ENCODE measurements at regions not wholly inside any gene's neighbourhood (a gene's known extent, or its start where the extent isn't known, plus 50 kb on each side); places are given as distances from the start of the nearest gene placed in this dataset.

- Histone ChIP-seq H3K4me1 (no peaks in the 10 kb centered on the region), H3K4me3 (no peak overlapping the region), H3K9me3 (no peaks in the 10 kb centered on the region), H3K36me3 (no peaks in the 10 kb centered on the region), H3K27me3 (no peaks in the 10 kb centered on the region), H3K27ac (no peak overlapping the region)
- no peak for DNase-seq
- no peak for TF ChIP-seq CTCF (IDR thresholded peaks at IDR 0.05)
- intact Hi-C loops (cut with DNase I; ENCODE audit: low total_unique reads): no loop called here
Observed at GRCh38 chr5:61670941-61671340, 338.9 kb downstream of the ZSWIM6 start.

- Histone ChIP-seq H3K4me3 (no peak overlapping the region), H3K4me1 (no peaks in the 10 kb centered on the region), H3K36me3 (no peaks in the 10 kb centered on the region), H3K9me3 (no peaks in the 10 kb centered on the region), H3K27me3 (no peaks in the 10 kb centered on the region), H3K27ac (no peak overlapping the region)
- no peak for TF ChIP-seq CTCF (IDR thresholded peaks at IDR 0.05)
- intact Hi-C loops (cut with DNase I; ENCODE audit: low total_unique reads): no loop called here
- no peak for DNase-seq
Observed at GRCh38 chr5:61673007-61673735, 341.1 kb downstream of the ZSWIM6 start.

- TF ChIP-seq CTCF (IDR thresholded peaks at IDR 0.05): no peak
- no peak overlapping the region for H3K27ac ChIP-seq
- intact Hi-C loops (cut with DNase I; ENCODE audit: low total_unique reads): no loop called here
- no peak for DNase-seq
- H3K36me3 ChIP-seq: no peaks in the 10 kb centered on the region
- H3K9me3 ChIP-seq: no peaks in the 10 kb centered on the region
- no peak overlapping the region for H3K4me3 ChIP-seq
- no peaks in the 10 kb centered on the region for H3K4me1 ChIP-seq
- H3K27me3 ChIP-seq: no peaks in the 10 kb centered on the region
Observed at GRCh38 chr5:61674378-61674777, 342.3 kb downstream of the ZSWIM6 start.

GRCh38 chr5:61675015-61675692 is 343.1 kb downstream of the ZSWIM6 start:
- DNase-seq: no peak
- intact Hi-C loops (cut with DNase I; ENCODE audit: low total_unique reads): no loop called here
- Histone ChIP-seq H3K4me3 (no peak overlapping the region), H3K4me1 (no peaks in the 10 kb centered on the region), H3K9me3 (no peaks in the 10 kb centered on the region), H3K27me3 (no peaks in the 10 kb centered on the region), H3K27ac (no peak overlapping the region), H3K36me3 (no peaks in the 10 kb centered on the region)
- no peak for TF ChIP-seq CTCF (IDR thresholded peaks at IDR 0.05)

- DNase-seq: no peak
- Histone ChIP-seq H3K27me3 (no peaks in the 10 kb centered on the region), H3K27ac (no peak overlapping the region), H3K4me1 (no peaks in the 10 kb centered on the region), H3K36me3 (no peaks in the 10 kb centered on the region), H3K9me3 (no peaks in the 10 kb centered on the region), H3K4me3 (no peak overlapping the region)
- intact Hi-C loops (cut with DNase I; ENCODE audit: low total_unique reads): no loop called here
- TF ChIP-seq CTCF (IDR thresholded peaks at IDR 0.05): no peak
Observed at GRCh38 chr5:61677220-61677619, 345.2 kb downstream of the ZSWIM6 start.
